NCI-H345 treated with DMSO at 0.1 percent for 48 hours (cell line): ENCODE measurements at regions not wholly inside any gene's neighbourhood (a gene's known extent, or its start where the extent isn't known, plus 50 kb on each side); places are given as distances from the start of the nearest gene placed in this dataset.
"Not testable (repeated sequence)": the region's sequence is repeated elsewhere in the genome, so short reads cannot be mapped to it uniquely, and the experiment has no call there.

ENCODE experiments used
- DNase-seq: peaks from one replicate; lab custom pipeline; 2025; ENCODE audit not compliant: unreplicated experiment; lab: John Stamatoyannopoulos, UW

GRCh38 chr16:51290442-51291285, 139.6 kb upstream of the SALL1 start:
- DNase-seq, result no peak

DNA sequence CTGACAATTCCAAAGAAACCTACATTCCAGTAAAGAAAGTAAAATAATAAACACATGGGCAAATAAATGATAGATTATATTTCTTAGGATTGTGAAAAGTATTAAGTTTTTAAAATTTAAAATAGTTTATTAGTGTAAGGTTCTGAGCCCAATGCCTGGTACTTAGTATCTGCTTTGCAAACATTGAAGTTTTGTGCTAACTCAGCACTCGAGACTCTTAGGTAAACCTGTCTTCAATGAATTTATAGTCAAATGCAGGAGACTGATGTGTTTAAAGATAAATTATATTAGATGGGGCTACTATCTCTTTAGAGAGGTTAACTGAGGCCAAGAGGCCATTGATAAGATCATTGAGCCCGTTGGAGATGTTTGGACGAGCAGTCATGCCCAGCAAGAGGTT, 138.3 kb upstream of the SALL1 start:
- no peak for DNase-seq

- DNase-seq, result no peak
Observed at GRCh38 chr16:51287121-51287755, 136.2 kb upstream of the SALL1 start.

DNA sequence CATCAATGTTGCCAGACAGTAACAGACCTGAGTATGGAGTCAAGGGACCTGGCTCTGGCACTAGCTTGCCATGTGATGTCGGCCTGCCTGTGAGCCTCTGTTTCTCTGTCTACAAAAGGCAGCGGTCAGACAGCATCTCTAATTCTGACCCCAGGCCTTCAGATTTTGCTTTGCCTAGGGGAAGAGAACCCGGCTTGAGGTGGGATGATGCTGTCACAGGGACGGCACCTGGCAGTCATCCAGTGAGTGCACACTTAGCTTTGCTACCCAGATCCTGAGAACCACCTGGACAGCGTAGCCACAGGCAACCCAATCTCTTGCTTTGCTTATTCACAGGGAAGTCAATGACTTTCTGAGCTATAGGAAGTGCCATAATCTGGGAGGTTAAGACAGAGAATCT, 135.2 kb upstream of the SALL1 start:
- DNase-seq, result no peak

- DNase-seq, result no peak
Observed at GRCh38 chr16:51276336-51276735, 125.3 kb upstream of the SALL1 start.

GRCh38 chr16:51272420-51272819, 121.3 kb upstream of the SALL1 start:
- no peak for DNase-seq

DNA sequence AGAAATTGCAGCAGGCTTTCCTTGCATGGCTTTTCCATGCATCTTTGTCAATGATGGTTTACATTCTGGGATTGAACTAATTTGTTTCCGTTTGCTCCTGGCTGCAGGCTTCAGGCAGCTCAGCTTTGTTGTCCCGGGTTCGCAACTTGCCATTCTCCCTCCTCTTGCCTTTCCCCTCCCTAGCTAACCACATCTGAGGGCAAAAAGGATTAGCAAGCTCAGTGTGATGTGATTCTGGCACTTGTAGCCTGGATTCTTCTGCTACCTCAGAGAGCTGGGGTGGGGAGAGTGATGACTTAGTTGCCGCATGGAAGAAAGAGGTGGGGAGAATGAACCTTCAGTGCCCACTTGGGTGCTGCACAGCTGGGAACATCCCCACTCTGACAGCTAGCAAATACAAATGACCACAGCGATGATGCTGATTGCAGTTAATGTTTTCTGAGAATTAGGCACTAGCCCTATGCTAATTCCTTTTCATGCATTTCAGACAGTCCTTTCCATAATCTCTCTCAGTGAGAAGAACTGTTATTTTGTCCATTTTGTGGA, 120.2 kb upstream of the SALL1 start:
- DNase-seq, result no peak

DNA sequence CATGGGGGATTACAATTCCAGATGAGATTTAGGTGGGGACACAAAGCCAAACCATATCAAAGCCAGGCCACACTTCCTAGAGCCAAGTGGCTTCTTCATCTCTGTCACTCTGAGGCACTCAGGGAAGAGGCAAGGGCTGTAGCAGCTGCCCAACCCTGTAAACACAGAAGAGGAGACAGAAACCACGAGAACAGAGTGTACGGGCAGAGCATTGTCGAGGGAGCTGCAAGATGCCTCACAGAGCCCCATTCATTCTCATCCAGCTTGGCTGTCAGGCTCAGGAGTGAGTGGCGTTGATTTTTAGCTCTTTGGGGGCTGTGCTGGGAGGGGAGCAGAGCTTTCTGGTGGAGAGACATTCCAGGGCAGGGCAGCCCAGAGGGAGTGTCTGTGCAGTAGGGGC, 117.2 kb upstream of the SALL1 start:
- no peak for DNase-seq

- DNase-seq, result no peak
Observed at GRCh38 chr16:51267681-51268080, 116.6 kb upstream of the SALL1 start.

GRCh38 chr16:51262428-51262827, 111.4 kb upstream of the SALL1 start:
- no peak for DNase-seq

DNA sequence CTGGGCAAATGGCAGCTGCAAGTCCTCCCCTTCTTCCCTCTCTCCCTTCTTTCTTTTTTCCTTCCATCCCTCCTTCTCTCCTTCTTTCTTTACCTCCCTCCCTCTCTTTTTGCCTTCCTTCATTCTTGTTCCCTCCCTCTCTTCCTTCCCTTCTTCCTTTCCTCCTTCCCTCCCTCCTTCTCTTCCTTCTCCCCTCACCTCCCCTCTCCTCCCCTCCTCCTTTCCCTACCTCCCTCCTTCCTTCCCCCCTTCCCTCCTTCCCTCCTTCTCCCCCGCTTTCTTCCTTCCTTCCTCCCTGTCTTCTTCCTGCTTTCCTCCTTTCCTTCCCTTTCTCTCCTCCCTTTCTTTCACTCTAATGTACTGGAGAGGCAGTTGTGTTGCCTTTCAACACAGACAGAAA, 110.8 kb upstream of the SALL1 start:
- DNase-seq, result no peak

DNA sequence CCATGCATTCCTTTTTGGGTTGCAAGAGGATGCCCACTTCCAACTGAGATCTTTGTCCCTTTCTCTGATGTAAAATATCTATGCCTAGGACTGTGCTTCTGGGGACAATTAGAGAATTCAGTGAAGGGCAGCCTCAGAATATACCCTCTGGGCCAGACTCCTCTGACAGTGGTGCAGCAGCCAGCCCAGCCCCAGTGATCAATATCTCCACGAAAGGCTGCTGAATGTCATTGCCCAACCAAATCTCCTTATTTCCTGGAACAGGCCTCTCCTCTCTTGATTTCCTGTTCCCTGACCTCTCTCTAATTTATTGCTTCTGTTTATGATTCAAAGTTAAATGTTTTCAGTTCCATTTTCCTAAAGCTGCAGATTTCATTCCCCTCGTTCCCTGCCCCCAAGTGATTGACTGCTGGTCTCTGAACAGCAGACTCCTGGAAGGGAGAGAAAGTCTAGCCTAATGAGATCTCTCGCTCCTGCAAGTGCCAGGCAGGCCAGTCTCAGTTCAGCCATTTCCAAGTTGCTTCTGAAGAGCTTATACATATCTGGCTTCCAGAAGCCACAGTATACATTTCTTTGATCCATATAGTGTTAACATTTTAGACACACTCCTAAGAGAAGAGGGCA, 104.4 kb upstream of the SALL1 start:
- DNase-seq, result no peak

GRCh38 chr16:51254390-51254789, 103.3 kb upstream of the SALL1 start:
- not testable (repeated sequence) for DNase-seq

DNA sequence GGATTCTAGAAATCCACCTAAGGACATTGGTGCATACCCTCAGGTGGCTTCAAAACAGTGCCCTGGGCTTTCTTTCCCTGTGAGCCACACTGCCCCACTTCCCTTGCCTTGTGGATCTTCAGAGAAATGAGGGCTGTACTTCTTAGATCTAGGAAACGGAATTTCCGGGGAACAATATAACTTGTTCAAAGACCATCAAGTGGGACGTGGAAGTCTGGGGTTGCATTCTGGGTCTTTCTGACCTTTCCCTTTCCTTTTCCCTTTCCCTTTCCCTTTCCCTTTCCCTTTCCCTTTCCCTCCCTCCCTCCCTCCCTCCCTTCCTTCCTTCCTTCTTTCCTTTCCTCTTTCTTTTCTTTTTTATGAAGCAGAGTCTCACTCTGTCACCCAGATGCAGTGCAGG, 97.1 kb upstream of the SALL1 start:
- no peak for DNase-seq

- DNase-seq, result no peak
Observed at GRCh38 chr16:51245658-51245995, 94.6 kb upstream of the SALL1 start.

DNA sequence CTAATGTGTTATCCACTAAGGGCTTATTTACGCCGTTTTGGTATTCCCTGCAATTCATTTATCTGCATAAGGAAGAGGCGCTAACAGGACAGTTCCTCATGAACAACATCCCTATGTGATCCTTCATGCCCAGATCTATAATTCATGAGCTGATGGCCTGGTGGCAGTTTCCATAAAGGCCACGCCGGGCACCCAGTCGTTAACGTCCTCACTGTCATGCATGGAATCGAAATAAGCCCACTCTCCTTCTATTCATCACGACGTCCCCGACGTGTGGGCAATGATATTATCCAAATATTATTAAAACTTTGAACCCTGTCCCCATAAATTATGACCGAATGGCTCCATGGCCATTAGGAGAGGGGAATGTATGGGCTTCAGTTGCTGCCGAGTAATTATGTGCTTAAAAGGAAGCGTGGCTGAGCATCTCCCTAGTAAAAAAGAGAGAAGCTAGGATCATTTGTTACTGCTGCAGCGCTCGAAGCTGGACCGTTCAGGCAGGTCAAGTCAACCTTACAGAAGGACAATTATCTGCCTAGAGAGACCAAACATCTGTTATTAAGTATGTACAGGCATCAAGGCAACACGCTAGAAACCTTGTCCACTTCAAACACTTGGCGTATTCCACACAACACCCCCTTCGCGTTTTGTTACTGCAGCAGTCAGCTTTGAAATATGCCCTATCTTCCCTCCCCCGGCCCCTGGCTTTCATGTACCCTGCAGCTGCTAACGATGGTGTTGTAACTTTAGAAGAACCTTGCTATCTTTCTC, 94.0 kb upstream of the SALL1 start:
- DNase-seq, result no peak

DNA sequence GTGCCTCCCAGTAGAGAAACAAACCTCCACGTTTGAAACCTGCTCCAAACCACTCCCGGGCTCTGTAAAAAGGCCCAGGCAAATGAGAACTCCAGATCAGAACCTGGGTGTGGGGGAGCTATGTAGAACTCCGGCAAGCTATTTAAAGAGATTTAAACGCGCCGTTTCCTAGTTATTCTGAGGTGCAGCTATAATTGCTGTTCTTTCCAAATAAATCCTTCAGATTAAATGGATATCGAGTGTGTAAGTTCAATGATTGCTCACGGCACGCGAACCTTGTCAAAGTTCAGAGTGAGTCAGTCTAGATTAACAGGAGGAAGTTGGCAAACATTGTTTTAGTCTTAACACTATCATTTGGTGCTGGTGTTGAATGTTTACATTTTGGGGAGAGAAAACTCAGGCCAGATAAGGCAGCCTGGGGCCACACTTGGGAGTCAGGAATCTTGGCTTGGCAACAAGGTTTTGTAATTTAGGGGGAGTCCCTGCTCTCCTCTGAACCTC, 92.9 kb upstream of the SALL1 start:
- no peak for DNase-seq

DNA sequence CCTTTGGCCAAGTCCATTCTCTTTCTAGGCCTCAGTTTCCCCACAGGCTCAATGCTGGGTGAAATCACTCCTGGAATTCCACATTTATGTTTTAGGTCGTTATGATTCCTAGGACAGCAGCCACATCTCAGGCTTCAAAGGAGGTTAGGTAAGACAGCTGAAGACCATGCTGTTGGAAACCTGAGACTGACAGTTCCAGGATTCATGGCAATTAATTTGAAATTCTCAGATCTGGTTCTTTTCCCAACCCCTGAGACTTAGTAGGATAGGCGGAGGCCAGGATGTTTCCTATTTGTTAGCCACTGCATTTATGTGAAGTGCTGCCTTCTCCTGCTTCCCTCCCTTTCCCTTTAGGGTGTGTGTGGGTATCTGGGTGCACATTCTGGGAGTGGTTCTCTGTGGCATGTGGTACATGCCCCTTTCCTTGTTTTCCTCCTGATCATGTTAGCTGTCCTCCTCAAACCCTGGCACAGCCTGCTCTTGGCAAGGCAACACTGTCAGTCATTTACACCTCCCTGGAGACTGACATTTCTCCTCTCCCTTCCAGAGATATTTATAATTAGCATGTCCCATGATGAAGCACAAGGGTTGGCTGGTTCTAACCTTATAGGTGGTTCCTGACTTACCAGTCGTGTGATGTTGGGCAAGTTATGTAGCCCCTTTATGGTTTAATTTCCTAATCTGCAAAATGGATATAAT, 91.4 kb upstream of the SALL1 start:
- no peak for DNase-seq

- no peak for DNase-seq
Observed at GRCh38 chr16:51239196-51239595, 88.1 kb upstream of the SALL1 start.

- no peak for DNase-seq
Observed at GRCh38 chr16:51237861-51238378, 86.8 kb upstream of the SALL1 start.
